Panc1 (cell line): ENCODE measurements at regions not wholly inside any gene's neighbourhood (a gene's known extent, or its start where the extent isn't known, plus 50 kb on each side); places are given as distances from the start of the nearest gene placed in this dataset.

Experiments used
- ATAC-seq: fragments of 200-7000 bp; cut with Tn5 transposase; 2 replicates; pipeline ENCODE4 v1.9.1; 2020; ENCODE audit warnings: mild to moderate bottlenecking, moderate library complexity
- BruUV-seq: library from RNA; stranded (reverse); fragments of 400-500 nt; replicated peaks from 2 replicates; lab custom pipeline; 2021; lab: Mats Ljungman, UMichigan
- CTCF ChIA-PET: fragments of 300-600 bp; sonication (Branson Sonifier 250); formaldehyde crosslinking; loops from one replicate; lab custom pipeline; 2022; ENCODE audit warnings: antibody characterized with exemption; lab: Charles Lee
- POLR2A ChIA-PET: fragments of 300-600 bp; sonication (Branson Sonifier 250); formaldehyde crosslinking; loops from one replicate; lab custom pipeline; 2022; ENCODE audit warnings: antibody characterized with exemption; lab: Charles Lee
- DNase-seq: peaks from one replicate; pipeline ENCODE4 v3.0.0-alpha.2; 2010; ENCODE audit warnings: low read depth, low spot score
- H3K27ac ChIP-seq: 2 replicates; pipeline ENCODE4 v1.5.1; 2011; ENCODE audit warnings: mild to moderate bottlenecking, low read length, inconsistent platforms
- H3K27me3 ChIP-seq: fragments of 200-500 bp; sonication (Bioruptor generic); 2 replicates; pipeline ENCODE4 v1.6.0; 2014; ENCODE audit warnings: low read length, inconsistent platforms; ENCODE audit not compliant: control insufficient read depth, insufficient read depth
- H3K36me3 ChIP-seq: fragments of 200-500 bp; sonication (Bioruptor generic); 2 replicates; pipeline ENCODE4 v1.5.1; 2014; ENCODE audit warnings: inconsistent platforms, mild to moderate bottlenecking, low read length, moderate library complexity; ENCODE audit not compliant: control insufficient read depth, insufficient read depth
- H3K4me1 ChIP-seq: 2 replicates; pipeline ENCODE4 v1.5.1; 2011; ENCODE audit warnings: inconsistent platforms, mild to moderate bottlenecking, low read length, moderate library complexity; ENCODE audit not compliant: control insufficient read depth, insufficient read depth
- H3K4me3 ChIP-seq, 2 experiments: 2 replicates each; pipeline ENCODE4 v1.5.1; 2011 to 2012; ENCODE audit warnings: low read depth in 2 of 2, low read length in 2 of 2, mild to moderate bottlenecking in 2 of 2, inconsistent platforms in 1 of 2, moderate library complexity in 1 of 2
- H3K9me3 ChIP-seq: fragments of 200-500 bp; sonication (Bioruptor generic); 2 replicates; pipeline ENCODE4 v1.5.1; 2014; ENCODE audit warnings: low read depth, mild to moderate bottlenecking, inconsistent platforms, low read length, moderate library complexity; ENCODE audit not compliant: control insufficient read depth, insufficient read depth
- CTCF ChIP-seq: fragments of 450-650 bp; IDR thresholded peaks from 2 replicates; pipeline ENCODE4 v1.5.1; 2017; ENCODE audit warnings: mild to moderate bottlenecking
- POLR2AphosphoS5 ChIP-seq: IDR thresholded peaks from 2 replicates; pipeline ENCODE4 v1.6.1; 2012; ENCODE audit warnings: mild to moderate bottlenecking, low read depth, low read length, moderate library complexity
- REST ChIP-seq, 2 experiments: IDR thresholded peaks; 2 replicates each; pipeline ENCODE4 v1.6.1; 2011 to 2012; ENCODE audit warnings: low read depth in 2 of 2, control low read depth in 1 of 2, low read length in 1 of 2, mild to moderate bottlenecking in 1 of 2, moderate library complexity in 1 of 2; ENCODE audit not compliant: insufficient read depth in 1 of 2
- SIN3A ChIP-seq: IDR thresholded peaks from 2 replicates; pipeline ENCODE4 v1.6.1; 2012; ENCODE audit warnings: low read depth, mild to moderate bottlenecking, low read length, moderate library complexity, borderline replicate concordance; ENCODE audit not compliant: insufficient read depth
- TCF7L2 ChIP-seq: IDR thresholded peaks from 2 replicates; pipeline ENCODE4 v1.6.1; 2011; ENCODE audit warnings: mild to moderate bottlenecking, low read depth, low read length, inconsistent platforms
- in situ Hi-C: cut with HindIII; loops from 2 replicates; pipeline ENCODE4 v1.10.0; 2016; ENCODE audit warnings: low sequenced_read_pairs, low pct_unique_long_range_greater_than_20kb
- intact Hi-C: fragments of 100-400 bp; cut with micrococcal nuclease; formaldehyde crosslinking; loops from one replicate; pipeline ENCODE4 v1.10.0; 2022; ENCODE audit not compliant: unreplicated experiment

GRCh38 chr2:181185421-181185820 is 205.0 kb downstream of the UBE2E3 start:
- POLR2A ChIA-PET: interaction anchor here (0.6 kb wide), 1 partner anchor 521 kb away, joined by 4 read pairs; no protein-coding TSS in a partner anchor
- no peak for TF ChIP-seq TCF7L2
- no peak for TF ChIP-seq REST (IDR thresholded peaks at IDR 0.05; ENCODE audit: insufficient read depth in 1 of 2, low read depth in 2 of 2, low read length in 1 of 2)
- no peak for TF ChIP-seq CTCF
- no peak for TF ChIP-seq SIN3A
- TF ChIP-seq POLR2AphosphoS5: no peak
- H3K4me1 ChIP-seq: no peaks in the 10 kb centered on the region
- no peak overlapping the region for H3K27ac ChIP-seq
- intact Hi-C loops: no loop called here
- ATAC-seq: no peak
- no peak for DNase-seq
- in situ Hi-C loops: no loop called here
- no TSS peak for BruUV-seq
- H3K27me3 ChIP-seq: no peaks in the 10 kb centered on the region
- no peaks in the 10 kb centered on the region for H3K9me3 ChIP-seq
- CTCF ChIA-PET: no interaction called here
- no peaks in the 10 kb centered on the region for H3K36me3 ChIP-seq
- H3K4me3 ChIP-seq: no peak overlapping the region

- Histone ChIP-seq H3K4me1 (no peaks in the 10 kb centered on the region), H3K9me3 (no peaks in the 10 kb centered on the region), H3K27me3 (no peaks in the 10 kb centered on the region), H3K27ac (no peak overlapping the region), H3K36me3 (no peaks in the 10 kb centered on the region), H3K4me3 (no peak overlapping the region)
- DNase-seq (no peak), ATAC-seq (no peak)
- no TSS peak for BruUV-seq
- intact Hi-C loops: no loop called here
- ChIA-PET CTCF (no interaction called here), POLR2A (no interaction called here)
- in situ Hi-C loops: no loop called here
- TF ChIP-seq REST (IDR thresholded peaks at IDR 0.05; ENCODE audit: insufficient read depth in 1 of 2, low read depth in 2 of 2, low read length in 1 of 2): no peak
- no peak for TF ChIP-seq SIN3A
- no peak for TF ChIP-seq POLR2AphosphoS5
- TF ChIP-seq CTCF: no peak
- no peak for TF ChIP-seq TCF7L2
Measured at GRCh38 chr2:181185948-181186347, 205.5 kb downstream of the UBE2E3 start.
